H9 (cell line): ENCODE measurements at regions not wholly inside any gene's neighbourhood (a gene's known extent, or its start where the extent isn't known, plus 50 kb on each side); places are given as distances from the start of the nearest gene placed in this dataset.

Experiments
- DNase-seq: peaks from one replicate; pipeline ENCODE4 v3.0.0-alpha.2; 2017
- H2AFZ ChIP-seq: one replicate; pipeline ENCODE4 v1.6.1; 2013; ENCODE audit warnings: mild to moderate bottlenecking, low read length, control low read depth, moderate library complexity
- H2AK5ac ChIP-seq: 2 replicates; pipeline ENCODE4 v1.6.1; 2013; ENCODE audit warnings: low read length, control low read depth, mixed read lengths; ENCODE audit not compliant: insufficient read length
- H2BK120ac ChIP-seq: one replicate; pipeline ENCODE4 v1.6.1; 2013; ENCODE audit warnings: low read depth, mild to moderate bottlenecking, low read length, control low read depth, inconsistent platforms; ENCODE audit not compliant: poor library complexity, severe bottlenecking
- H2BK12ac ChIP-seq: 2 replicates; pipeline ENCODE4 v1.6.1; 2013; ENCODE audit warnings: low read length, control low read depth, mixed read lengths, low read depth; ENCODE audit not compliant: insufficient read length
- H2BK15ac ChIP-seq: 2 replicates; pipeline ENCODE4 v1.6.1; 2013; ENCODE audit warnings: low read depth, low read length, control low read depth
- H2BK20ac ChIP-seq: one replicate; pipeline ENCODE4 v1.6.1; 2013; ENCODE audit warnings: low read depth, mild to moderate bottlenecking, low read length, control low read depth, inconsistent platforms; ENCODE audit not compliant: poor library complexity, severe bottlenecking
- H2BK5ac ChIP-seq: 2 replicates; pipeline ENCODE4 v1.6.1; 2013; ENCODE audit warnings: low read length, control low read depth, mixed read lengths; ENCODE audit not compliant: insufficient read length
- H3K14ac ChIP-seq: 2 replicates; pipeline ENCODE4 v1.6.1; 2013; ENCODE audit warnings: low read length, control low read depth; ENCODE audit not compliant: insufficient read depth
- H3K18ac ChIP-seq: 2 replicates; pipeline ENCODE4 v1.6.1; 2013; ENCODE audit warnings: low read depth, mild to moderate bottlenecking, mixed read lengths, low read length, control low read depth; ENCODE audit not compliant: insufficient read length
- H3K23ac ChIP-seq: 2 replicates; pipeline ENCODE4 v1.6.1; 2013; ENCODE audit warnings: low read length, control low read depth, mixed read lengths, low read depth; ENCODE audit not compliant: insufficient read length
- H3K23me2 ChIP-seq: 2 replicates; pipeline ENCODE4 v1.6.1; 2013; ENCODE audit warnings: low read depth, mild to moderate bottlenecking, mixed read lengths, low read length, control low read depth; ENCODE audit not compliant: insufficient read length, poor library complexity, severe bottlenecking
- H3K27ac ChIP-seq: 2 replicates; pipeline ENCODE4 v1.5.1; 2013; ENCODE audit warnings: low read length, control low read depth, mixed read lengths, low read depth; ENCODE audit not compliant: insufficient read length
- H3K27me3 ChIP-seq: 2 replicates; pipeline ENCODE4 v1.6.1; 2013; ENCODE audit warnings: low read length, control low read depth, inconsistent platforms; ENCODE audit not compliant: insufficient read depth
- H3K4ac ChIP-seq: 2 replicates; pipeline ENCODE4 v1.6.1; 2013; ENCODE audit warnings: low read depth, mild to moderate bottlenecking, control low read depth, inconsistent platforms, low read length, moderate library complexity
- H3K4me1 ChIP-seq: 2 replicates; pipeline ENCODE4 v1.6.1; 2013; ENCODE audit warnings: low read length, control low read depth, inconsistent platforms; ENCODE audit not compliant: insufficient read depth
- H3K4me2 ChIP-seq: 2 replicates; pipeline ENCODE4 v1.6.1; 2013; ENCODE audit warnings: low read length, control low read depth, mixed read lengths; ENCODE audit not compliant: insufficient read length, insufficient read depth
- H3K56ac ChIP-seq: 2 replicates; pipeline ENCODE4 v1.6.1; 2013; ENCODE audit warnings: low read depth, mild to moderate bottlenecking, mixed read lengths, low read length, control low read depth; ENCODE audit not compliant: insufficient read length
- H3K79me1 ChIP-seq: 2 replicates; pipeline ENCODE4 v1.6.1; 2013; ENCODE audit warnings: low read depth, mild to moderate bottlenecking, moderate library complexity, low read length, control low read depth, inconsistent platforms; ENCODE audit not compliant: insufficient read depth, poor library complexity, severe bottlenecking
- H3K79me2 ChIP-seq: 2 replicates; pipeline ENCODE4 v1.6.1; 2013; ENCODE audit warnings: low read length, control low read depth, inconsistent platforms; ENCODE audit not compliant: insufficient read depth
- H3K9ac ChIP-seq: 2 replicates; pipeline ENCODE4 v1.6.1; 2013; ENCODE audit warnings: low read length, control low read depth, mixed read lengths; ENCODE audit not compliant: insufficient read length; ENCODE audit errors: extremely low read depth
- H3K9me3 ChIP-seq: one replicate; pipeline ENCODE4 v1.6.1; 2013; ENCODE audit warnings: low read depth, low read length, inconsistent platforms; ENCODE audit not compliant: control insufficient read depth
- H3T11ph ChIP-seq: one replicate; pipeline ENCODE4 v1.6.1; 2013; ENCODE audit warnings: mild to moderate bottlenecking, low read length, control low read depth, inconsistent platforms
- H4K20me1 ChIP-seq: one replicate; pipeline ENCODE4 v1.6.1; 2013; ENCODE audit not compliant: control insufficient read depth, insufficient read length, insufficient read depth
- H4K5ac ChIP-seq: 2 replicates; pipeline ENCODE4 v1.6.1; 2013; ENCODE audit warnings: low read depth, mild to moderate bottlenecking, mixed read lengths, low read length, control low read depth; ENCODE audit not compliant: insufficient read length
- H4K8ac ChIP-seq: replicated peaks from 2 replicates; pipeline ENCODE4 v1.6.1; 2013; ENCODE audit warnings: low read length, control low read depth, mixed read lengths, low read depth; ENCODE audit not compliant: insufficient read length
- H4K91ac ChIP-seq: 2 replicates; pipeline ENCODE4 v1.6.1; 2013; ENCODE audit warnings: low read depth, mild to moderate bottlenecking, moderate library complexity, mixed read lengths, low read length, control low read depth; ENCODE audit not compliant: insufficient read length
- H3K27ac Mint-ChIP-seq, 3 experiments: 2 replicates in 2 of 3; 3 replicates in 1 of 3; pipeline ENCODE4 v1.8.0; 2020 to 2021; ENCODE audit warnings: mixed read lengths in 3 of 3, mild to moderate bottlenecking in 1 of 3, moderate library complexity in 1 of 3
- H3K27me3 Mint-ChIP-seq: 2 replicates; pipeline ENCODE4 v1.8.0; 2021; ENCODE audit warnings: low read depth, mild to moderate bottlenecking, moderate library complexity, mixed read lengths
- H3K36me3 Mint-ChIP-seq, 3 experiments: 2 replicates in 2 of 3; 3 replicates in 1 of 3; pipeline ENCODE4 v1.8.0; 2020 to 2021; ENCODE audit warnings: low read depth in 3 of 3, mixed read lengths in 3 of 3; ENCODE audit not compliant: insufficient read depth in 1 of 3
- H3K4me1 Mint-ChIP-seq, 2 experiments: 2 replicates each; pipeline ENCODE4 v1.8.0; 2020; ENCODE audit warnings: mixed read lengths in 2 of 2
- H3K4me3 Mint-ChIP-seq, 2 experiments: 2 replicates in 1 of 2; 3 replicates in 1 of 2; pipeline ENCODE4 v1.8.0; 2020 to 2021; ENCODE audit warnings: mild to moderate bottlenecking in 2 of 2, mixed read lengths in 2 of 2, moderate library complexity in 1 of 2
- H3K9me3 Mint-ChIP-seq, 2 experiments: 2 replicates in 1 of 2; 3 replicates in 1 of 2; pipeline ENCODE4 v1.8.0; 2020; ENCODE audit warnings: mild to moderate bottlenecking in 2 of 2, mixed read lengths in 2 of 2, moderate library complexity in 1 of 2
- WGBS: extraction: QIAGEN DNeasy Blood & Tissue Kit; methylation state at CpG from one replicate; pipeline ENCODE4 v1.1.7; 2013; ENCODE audit warnings: missing lambda C conversion rate, low lambda C conversion rate, mixed read lengths; ENCODE audit not compliant: insufficient read length; ENCODE audit errors: extremely low coverage; 5-methylcytosine and 5-hydroxymethylcytosine counted together
- TF ChIP-seq, protein P1 (sequence below): fragments of 200-600 bp; sonication (generic); conservative IDR thresholded peaks from 3 replicates; pipeline ENCODE4 v1.8.0; 2021; ENCODE audit warnings: antibody characterized with exemption, mild to moderate bottlenecking

DNA sequence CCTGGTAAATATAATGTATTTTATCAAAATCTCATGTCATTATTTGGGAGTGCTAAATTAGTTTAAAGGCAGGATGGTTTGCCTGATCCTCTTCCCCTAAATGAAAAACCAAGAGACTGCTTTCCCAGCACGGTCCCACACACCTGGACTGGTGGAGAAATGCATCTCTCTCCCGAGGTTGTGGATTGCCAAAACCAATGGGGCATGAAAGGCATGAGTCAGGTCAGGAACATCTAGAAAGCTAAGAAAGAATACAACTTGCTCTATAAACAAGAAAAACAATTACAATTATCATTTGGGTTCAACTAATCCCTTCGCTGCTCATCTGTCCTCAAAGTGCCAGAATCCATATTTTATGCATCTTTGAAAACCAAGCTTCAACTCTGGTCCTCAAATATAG lies 308.3 kb upstream of the IRAK1BP1 start:
- H3K4me3 Mint-ChIP-seq, result no peak overlapping the region
- Histone ChIP-seq H3K9ac (no peak overlapping the region), H3K9me3 (no peaks in the 10 kb centered on the region), H4K20me1 (no peaks in the 10 kb centered on the region), H3K4me1 (no peaks in the 10 kb centered on the region), H2BK120ac (no peak overlapping the region), H3K4ac (no peak overlapping the region), H4K91ac (no peak overlapping the region), H3K56ac (no peak overlapping the region), H2BK20ac (no peak overlapping the region), H2BK12ac (no peak overlapping the region), H4K8ac (no peak overlapping the region), H3K23me2 (no peaks in the 10 kb centered on the region), H3K27me3 (no peaks in the 10 kb centered on the region), H2BK15ac (no peak overlapping the region), H3T11ph (no peak overlapping the region), H3K14ac (no peak overlapping the region), H2AK5ac (no peak overlapping the region), H3K23ac (no peak overlapping the region), H4K5ac (no peak overlapping the region), H3K4me2 (no peak overlapping the region), H3K79me1 (no peaks in the 10 kb centered on the region), H3K18ac (no peak overlapping the region), H3K27ac (no peak overlapping the region), H3K79me2 (no peaks in the 10 kb centered on the region), H2AFZ (no peak overlapping the region), H2BK5ac (no peak overlapping the region)
- TF ChIP-seq, protein P1, sequence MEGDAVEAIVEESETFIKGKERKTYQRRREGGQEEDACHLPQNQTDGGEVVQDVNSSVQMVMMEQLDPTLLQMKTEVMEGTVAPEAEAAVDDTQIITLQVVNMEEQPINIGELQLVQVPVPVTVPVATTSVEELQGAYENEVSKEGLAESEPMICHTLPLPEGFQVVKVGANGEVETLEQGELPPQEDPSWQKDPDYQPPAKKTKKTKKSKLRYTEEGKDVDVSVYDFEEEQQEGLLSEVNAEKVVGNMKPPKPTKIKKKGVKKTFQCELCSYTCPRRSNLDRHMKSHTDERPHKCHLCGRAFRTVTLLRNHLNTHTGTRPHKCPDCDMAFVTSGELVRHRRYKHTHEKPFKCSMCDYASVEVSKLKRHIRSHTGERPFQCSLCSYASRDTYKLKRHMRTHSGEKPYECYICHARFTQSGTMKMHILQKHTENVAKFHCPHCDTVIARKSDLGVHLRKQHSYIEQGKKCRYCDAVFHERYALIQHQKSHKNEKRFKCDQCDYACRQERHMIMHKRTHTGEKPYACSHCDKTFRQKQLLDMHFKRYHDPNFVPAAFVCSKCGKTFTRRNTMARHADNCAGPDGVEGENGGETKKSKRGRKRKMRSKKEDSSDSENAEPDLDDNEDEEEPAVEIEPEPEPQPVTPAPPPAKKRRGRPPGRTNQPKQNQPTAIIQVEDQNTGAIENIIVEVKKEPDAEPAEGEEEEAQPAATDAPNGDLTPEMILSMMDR, result no peak
- WGBS, result no CpG with 5 or more reads among the region's 3 CpGs
- H3K4me1 Mint-ChIP-seq, result peaks cover 0 to under 1% of the 10 kb centered on the region in 2 experiments; a peak in 2 of 4 replicates
- no peaks in the 10 kb centered on the region for H3K27me3 Mint-ChIP-seq
- H3K9me3 Mint-ChIP-seq, result peaks cover 33 to 36% of the 10 kb centered on the region in 2 experiments
- DNase-seq, result no peak
- H3K27ac Mint-ChIP-seq, result no peak overlapping the region
- peaks cover 15 to 29% (median 19%) of the 10 kb centered on the region in 3 experiments for H3K36me3 Mint-ChIP-seq
